GM12878 (cell line): ENCODE measurements at regions not wholly inside any gene's neighbourhood (a gene's known extent, or its start where the extent isn't known, plus 50 kb on each side); places are given as distances from the start of the nearest gene placed in this dataset.

ENCODE experiments used
- ATAC-seq: fragments of 200-7000 bp; cut with Tn5 transposase; 3 replicates; pipeline ENCODE4 v1.9.1; 2020; ENCODE audit warnings: mild to moderate bottlenecking, moderate library complexity
- BruUV-seq: library from RNA; stranded (reverse); fragments of 400-500 nt; replicated peaks from 2 replicates; lab custom pipeline; 2021; lab: Mats Ljungman, UMichigan
- CTCF ChIA-PET: fragments of 300-600 bp; sonication (Branson Sonifier 250); formaldehyde crosslinking; extraction: SDS; loops from one replicate; lab custom pipeline; 2021; ENCODE audit warnings: inconsistent platforms; lab: Yijun Ruan, JAX
- POLR2A ChIA-PET: fragments of 350-600 bp; formaldehyde crosslinking; extraction: SDS; loops from one replicate; lab custom pipeline; 2021; ENCODE audit warnings: inconsistent platforms; lab: Charles Lee
- RAD21 ChIA-PET: fragments of 300-600 bp; sonication (Branson Sonifier 250); formaldehyde crosslinking; loops from one replicate; lab custom pipeline; 2023; ENCODE audit warnings: antibody characterized with exemption; ENCODE audit not compliant: unreplicated experiment; lab: Charles Lee
- SMC1A ChIA-PET: fragments of 300-600 bp; sonication (Branson Sonifier 250); formaldehyde crosslinking; loops from one replicate; lab custom pipeline; 2023; ENCODE audit not compliant: unreplicated experiment, uncharacterized antibody; lab: Charles Lee
- DNase-seq: peaks from one replicate; pipeline ENCODE4 v3.0.0-alpha.2; 2011; ENCODE audit warnings: low read depth, low spot score
- FAIRE-seq: peaks from 3 replicates; lab custom pipeline; 2011; peaks lifted over from hg19 to GRCh38; lab: Jason Lieb, UNC
- H2AFZ ChIP-seq: 2 replicates; pipeline ENCODE4 v1.6.0; 2011; ENCODE audit warnings: low read depth, low read length, control low read depth; ENCODE audit not compliant: control insufficient read depth
- H3K27ac ChIP-seq: 2 replicates; pipeline ENCODE4 v1.5.1; 2011; ENCODE audit warnings: control low read depth; ENCODE audit not compliant: control insufficient read depth, insufficient read depth
- H3K27me3 ChIP-seq, 2 experiments: replicated peaks in 1 of 2; 2 replicates each; pipeline versions ENCODE4 v1.6.0 to v1.6.1; 2011; ENCODE audit warnings: low read length in 1 of 2; ENCODE audit not compliant: control insufficient read depth in 2 of 2, insufficient read depth in 2 of 2
- H3K36me3 ChIP-seq, 2 experiments: 2 replicates each; pipeline ENCODE4 v1.5.1; 2011; ENCODE audit warnings: low read length in 1 of 2; ENCODE audit not compliant: control insufficient read depth in 2 of 2, insufficient read depth in 2 of 2
- H3K4me1 ChIP-seq: 2 replicates; pipeline ENCODE4 v1.6.1; 2011; ENCODE audit warnings: mild to moderate bottlenecking, low read length, moderate library complexity, mixed read lengths; ENCODE audit not compliant: control insufficient read depth, insufficient read depth
- H3K4me2 ChIP-seq: 2 replicates; pipeline ENCODE4 v1.6.0; 2011; ENCODE audit warnings: control low read depth; ENCODE audit not compliant: control insufficient read depth, insufficient read depth
- H3K4me3 ChIP-seq: fragments of 200-600 bp; sonication (generic); 2 replicates; pipeline ENCODE4 v1.5.1; 2016
- H3K79me2 ChIP-seq: 2 replicates; pipeline ENCODE4 v1.6.0; 2011; ENCODE audit warnings: low read length; ENCODE audit not compliant: control insufficient read depth, insufficient read depth
- H3K9ac ChIP-seq: 2 replicates; pipeline ENCODE4 v1.8.0; 2011; ENCODE audit warnings: low read length, control low read depth, mixed read lengths; ENCODE audit not compliant: control insufficient read depth, insufficient read depth
- H3K9me3 ChIP-seq: replicated peaks from 3 replicates; pipeline ENCODE4 v1.5.1; 2011; ENCODE audit warnings: mild to moderate bottlenecking, low read length; ENCODE audit not compliant: control insufficient read depth, insufficient read depth
- H4K20me1 ChIP-seq: 2 replicates; pipeline ENCODE4 v1.6.0; 2011; ENCODE audit not compliant: control insufficient read depth, insufficient read depth
- BCLAF1 ChIP-seq: fragments of 450-650 bp; IDR thresholded peaks from 2 replicates; pipeline ENCODE4 v1.6.1; 2017; ENCODE audit warnings: antibody characterized with exemption, mild to moderate bottlenecking, moderate library complexity
- USF2 ChIP-seq: IDR thresholded peaks from 2 replicates; pipeline ENCODE4 v1.6.1; 2011; ENCODE audit warnings: low read depth, low read length, improper control_type of control experiment, borderline replicate concordance
- WGBS: methylation state at CpG from one replicate; pipeline ENCODE4 v1.1.6; 2016; ENCODE audit warnings: low lambda C conversion rate; ENCODE audit not compliant: insufficient replicate concordance, insufficient coverage; ENCODE audit errors: missing lambda C conversion rate; 5-methylcytosine and 5-hydroxymethylcytosine counted together
- in situ Hi-C: fragments of 300-500 bp; cut with MboI; formaldehyde crosslinking; loops from 9 replicates; pipeline ENCODE4 v1.14.3; 2018; ENCODE audit warnings: mixed read lengths
- intact Hi-C: fragments of 100-400 bp; cut with micrococcal nuclease; formaldehyde crosslinking; loops from one replicate; pipeline ENCODE4 v1.14.2; 2022; ENCODE audit not compliant: unreplicated experiment

- ATAC-seq (no peak), DNase-seq (no peak), FAIRE-seq (no peak)
- no peak overlapping the region for H3K27ac ChIP-seq
- H4K20me1 ChIP-seq: no peaks in the 10 kb centered on the region
- no peaks in the 10 kb centered on the region; the same call in 2 of the 3 replicates for H3K9me3 ChIP-seq
- POLR2A ChIA-PET: no interaction called here
- intact Hi-C loops (no loop called here), in situ Hi-C loops (no loop called here)
- BruUV-seq: no TSS peak
- SMC1A ChIA-PET: interaction anchor here (0.9 to 1.0 kb wide), 2 partner anchors 18 to 84 kb away, joined by 3 read pairs; no protein-coding TSS in a partner anchor
- H3K4me2 ChIP-seq: no peak overlapping the region
- H3K9ac ChIP-seq: no peak overlapping the region
- no peak for TF ChIP-seq USF2
- TF ChIP-seq BCLAF1: no peak
- no peaks in the 10 kb centered on the region for H3K36me3 ChIP-seq
- WGBS: 0% methylated on average over 5 of the region's 5 CpGs
- RAD21 ChIA-PET: no interaction called here
- H2AFZ ChIP-seq: no peak overlapping the region
- no peaks in the 10 kb centered on the region for H3K79me2 ChIP-seq
- no peaks in the 10 kb centered on the region for H3K27me3 ChIP-seq
- no peak overlapping the region for H3K4me3 ChIP-seq
- CTCF ChIA-PET: no interaction called here
- H3K4me1 ChIP-seq: peaks cover 9% of the 10 kb centered on the region
These were observed 652.9 kb upstream of the ID2 start for GRCh38 chr2:8028981-8029380.
